LoVo (cell line): ENCODE measurements at regions not wholly inside any gene's neighbourhood (a gene's known extent, or its start where the extent isn't known, plus 50 kb on each side); places are given as distances from the start of the nearest gene placed in this dataset.

Experiments used
- DNase-seq: peaks from one replicate; pipeline ENCODE4 v3.0.0-alpha.2; 2016; ENCODE audit warnings: low spot score

GRCh38 chr2:129729646-129730045 is 249.8 kb upstream of the RAB6C start:
- DNase-seq = no peak

- DNase-seq = no peak
These were observed 248.5 kb upstream of the RAB6C start for GRCh38 chr2:129730979-129731378.

- no peak for DNase-seq
These were observed 247.4 kb upstream of the RAB6C start for GRCh38 chr2:129731907-129732629.

- no peak for DNase-seq
These were observed 246.8 kb upstream of the RAB6C start for GRCh38 chr2:129732630-129733026.

GRCh38 chr2:129733041-129733440 is 246.4 kb upstream of the RAB6C start:
- no peak for DNase-seq

- DNase-seq = no peak
These were observed 245.9 kb upstream of the RAB6C start for GRCh38 chr2:129733579-129733978.

GRCh38 chr2:129734343-129735034 is 245.0 kb upstream of the RAB6C start:
- no peak for DNase-seq

GRCh38 chr2:129735576-129735975 is 243.9 kb upstream of the RAB6C start:
- no peak for DNase-seq

- no peak for DNase-seq
These were observed 241.6 kb upstream of the RAB6C start for GRCh38 chr2:129737660-129738527.

- DNase-seq = no peak
These were observed 240.7 kb upstream of the RAB6C start for GRCh38 chr2:129738799-129739198.

- DNase-seq = no peak
These were observed 239.0 kb upstream of the RAB6C start for GRCh38 chr2:129740504-129740903.

GRCh38 chr2:129741165-129741564 is 238.3 kb upstream of the RAB6C start:
- DNase-seq = no peak

- DNase-seq = no peak
These were observed 237.8 kb upstream of the RAB6C start for GRCh38 chr2:129741623-129742022.

GRCh38 chr2:129742415-129743180 is 236.9 kb upstream of the RAB6C start:
- DNase-seq = no peak

- DNase-seq = no peak
These were observed 235.3 kb upstream of the RAB6C start for GRCh38 chr2:129744141-129744540.

GRCh38 chr2:129744649-129745048 is 234.8 kb upstream of the RAB6C start:
- no peak for DNase-seq

GRCh38 chr2:129747500-129748125 is 231.9 kb upstream of the RAB6C start:
- no peak for DNase-seq

- no peak for DNase-seq
These were observed 231.2 kb upstream of the RAB6C start for GRCh38 chr2:129748250-129748649.

GRCh38 chr2:129748653-129749052 is 230.8 kb upstream of the RAB6C start:
- DNase-seq = peak; percentile 15

- no peak for DNase-seq
These were observed 228.1 kb upstream of the RAB6C start for GRCh38 chr2:129751409-129751808.

GRCh38 chr2:129752176-129752575 is 227.3 kb upstream of the RAB6C start:
- no peak for DNase-seq

- DNase-seq = no peak
These were observed 226.8 kb upstream of the RAB6C start for GRCh38 chr2:129752686-129753085.
